Body of pancreas (tissue), 4 donors: ENCODE measurements at regions not wholly inside any gene's neighbourhood (a gene's known extent, or its start where the extent isn't known, plus 50 kb on each side); places are given as distances from the start of the nearest gene placed in this dataset.

Source experiments
- ATAC-seq: fragments of 150-250 bp; one replicate; pipeline ENCODE4 v1.9.1; 2016
- DNase-seq, 4 donors: peaks; one replicate each; pipeline ENCODE4 v3.0.0-alpha.2; 2019
- H3K27ac ChIP-seq, 4 donors: fragments of 200-600 bp; sonication (generic); 1 replicate in 3 of 4; 2 replicates in 1 of 4; pipeline versions ENCODE4 v1.5.1 to v1.6.1; 2016 to 2019; ENCODE audit warnings: mild to moderate bottlenecking in 1 of 4, mixed read lengths in 1 of 4, moderate library complexity in 1 of 4
- H3K27me3 ChIP-seq, 2 donors: fragments of 200-600 bp; sonication (generic); one replicate each; pipeline ENCODE4 v1.6.0; 2016; ENCODE audit warnings: mild to moderate bottlenecking in 1 of 2
- H3K36me3 ChIP-seq, 2 donors: fragments of 200-600 bp; sonication (generic); replicated peaks in 1 of 2; 2 replicates each; pipeline ENCODE4 v1.5.1; 2016; ENCODE audit warnings: low read depth in 2 of 2; ENCODE audit not compliant: insufficient read depth in 1 of 2
- H3K4me1 ChIP-seq: fragments of 200-600 bp; sonication (generic); one replicate; pipeline ENCODE4 v1.6.0; 2016
- H3K4me3 ChIP-seq, 2 donors: fragments of 200-600 bp; sonication (generic); 1 replicate in 1 of 2; 2 replicates in 1 of 2; pipeline ENCODE4 v1.5.1; 2016 to 2019
- H3K9me3 ChIP-seq, 3 donors: fragments of 200-600 bp; sonication (generic); 1 replicate in 2 of 3; 2 replicates in 1 of 3; pipeline ENCODE4 v1.5.1; 2016
- CTCF ChIP-seq, 7 experiments: fragments of 450-650 bp in 4 of 7; fragments of 200-600 bp in 3 of 7; sonication (generic) in 3 of 7; IDR thresholded peaks; one replicate each; pipeline ENCODE4 v1.5.1; 2016 to 2019; ENCODE audit warnings: antibody characterized with exemption in 7 of 7
- POLR2A ChIP-seq, 3 donors: fragments of 450-650 bp; IDR thresholded peaks; one replicate each; pipeline ENCODE4 v1.6.1; 2016; ENCODE audit warnings: antibody characterized with exemption in 3 of 3, mild to moderate bottlenecking in 2 of 3
- WGBS, 2 donors: methylation state at CpG; one replicate each; pipeline ENCODE4 v1.1.5; 2017; 5-methylcytosine and 5-hydroxymethylcytosine counted together
- intact Hi-C: fragments of 100-400 bp; cut with DNase I; formaldehyde crosslinking; loops from one replicate; pipeline ENCODE4 v1.15.1; 2023

GRCh38 chr6:113763876-113764275 lies 93.3 kb upstream of the MARCKS start:
- DNase-seq (peak in 1 of 4 donors; percentile 7), ATAC-seq (no peak)
- Histone ChIP-seq H3K4me3 (no peak overlapping the region), H3K27ac (no peak overlapping the region), H3K4me1 (no peaks in the 10 kb centered on the region), H3K27me3 (no peaks in the 10 kb centered on the region), H3K36me3 (no peaks in the 10 kb centered on the region), H3K9me3 (no peaks in the 10 kb centered on the region)
- no peak for TF ChIP-seq CTCF (IDR thresholded peaks at IDR 0.05)
- no peak for TF ChIP-seq POLR2A (IDR thresholded peaks at IDR 0.05)
- 78 to 86% methylated on average over 2 of the region's 2 CpGs for WGBS, 2 donors
- intact Hi-C loops, result no loop called here

- intact Hi-C loops, result no loop called here
Observed at GRCh38 chr6:113765909-113766308, 91.2 kb upstream of the MARCKS start.

GRCh38 chr6:113767985-113768384 lies 89.2 kb upstream of the MARCKS start:
- WGBS, 2 donors, result 91 to 95% methylated on average over 3 of the region's 3 CpGs
- no peak for DNase-seq
- Histone ChIP-seq H3K27me3 (no peaks in the 10 kb centered on the region), H3K27ac (no peak overlapping the region), H3K9me3 (no peaks in the 10 kb centered on the region), H3K4me3 (no peak overlapping the region), H3K36me3 (no peaks in the 10 kb centered on the region), H3K4me1 (no peaks in the 10 kb centered on the region)
- TF ChIP-seq CTCF (IDR thresholded peaks at IDR 0.05), result no peak
- TF ChIP-seq POLR2A (IDR thresholded peaks at IDR 0.05), result no peak
- no peak for ATAC-seq
- intact Hi-C loops, result no loop called here

More at GRCh38 chr6:113765909-113766308, 91.2 kb upstream of the MARCKS start:
- DNase-seq (no peak), ATAC-seq (no peak)
- H3K4me1 ChIP-seq, result no peaks in the 10 kb centered on the region
- WGBS, 2 donors, result 93% methylated on average over 1 of the region's 1 CpG
- H3K27me3 ChIP-seq, result no peaks in the 10 kb centered on the region
- H3K4me3 ChIP-seq, result no peak overlapping the region
- no peaks in the 10 kb centered on the region for H3K9me3 ChIP-seq
- H3K36me3 ChIP-seq, result no peaks in the 10 kb centered on the region
- TF ChIP-seq CTCF (IDR thresholded peaks at IDR 0.05), result no peak
- no peak for TF ChIP-seq POLR2A (IDR thresholded peaks at IDR 0.05)
- no peak overlapping the region for H3K27ac ChIP-seq

- intact Hi-C loops, result no loop called here
Observed at GRCh38 chr6:113772961-113773360, 84.2 kb upstream of the MARCKS start.

More at GRCh38 chr6:113772961-113773360, 84.2 kb upstream of the MARCKS start:
- WGBS, 2 donors, result 87 to 91% methylated on average over 1 of the region's 1 CpG
- H3K27me3 ChIP-seq, result no peaks in the 10 kb centered on the region
- H3K27ac ChIP-seq, result no peak overlapping the region
- no peaks in the 10 kb centered on the region for H3K9me3 ChIP-seq
- ATAC-seq (no peak), DNase-seq (no peak)
- no peak for TF ChIP-seq CTCF (IDR thresholded peaks at IDR 0.05)
- no peak overlapping the region for H3K4me3 ChIP-seq
- no peaks in the 10 kb centered on the region for H3K36me3 ChIP-seq
- no peaks in the 10 kb centered on the region for H3K4me1 ChIP-seq
